CD4-positive, alpha-beta T cell (primary cell): ENCODE measurements at regions not wholly inside any gene's neighbourhood (a gene's known extent, or its start where the extent isn't known, plus 50 kb on each side); places are given as distances from the start of the nearest gene placed in this dataset.

ENCODE experiments used
- ATAC-seq: fragments of 200-7000 bp; cut with Tn5 transposase; one replicate; pipeline ENCODE4 v1.10.0; 2022; ENCODE audit warnings: mild to moderate bottlenecking; ENCODE audit not compliant: poor library complexity
- CTCF ChIA-PET: fragments of 350-600 bp; sonication (Branson Sonifier 250); formaldehyde crosslinking; loops from one replicate; lab custom pipeline; 2021; ENCODE audit warnings: antibody characterized with exemption, inconsistent platforms; lab: Charles Lee
- POLR2A ChIA-PET: fragments of 350-600 bp; sonication (Branson Sonifier 250); formaldehyde crosslinking; loops from one replicate; lab custom pipeline; 2021; ENCODE audit warnings: antibody characterized with exemption, inconsistent platforms; lab: Charles Lee
- DNase-seq, 14 experiments: peaks; one replicate each; pipeline ENCODE4 v3.0.0-alpha.2; 2013 to 2020; ENCODE audit warnings: mixed read lengths in 2 of 14
- H3K27ac ChIP-seq, 2 donors: one replicate each; pipeline versions ENCODE4 v1.5.1 to v1.7.0; 2013; ENCODE audit warnings: low read length in 2 of 2, low read depth in 1 of 2, mild to moderate bottlenecking in 1 of 2
- H3K27me3 ChIP-seq, 2 experiments: 1 replicate in 1 of 2; 2 replicates in 1 of 2; pipeline versions ENCODE4 v1.6.1 to v1.7.0; 2013; ENCODE audit warnings: low read length in 2 of 2, control low read depth in 1 of 2, mild to moderate bottlenecking in 1 of 2, moderate library complexity in 1 of 2; ENCODE audit not compliant: insufficient read depth in 2 of 2, control insufficient read depth in 1 of 2
- H3K36me3 ChIP-seq: one replicate; pipeline ENCODE4 v1.6.1; 2013; ENCODE audit warnings: low read length, control low read depth; ENCODE audit not compliant: insufficient read depth
- H3K4me1 ChIP-seq: one replicate; pipeline ENCODE4 v1.6.1; 2013; ENCODE audit warnings: low read length, control low read depth; ENCODE audit not compliant: insufficient read depth
- H3K4me3 ChIP-seq: one replicate; pipeline ENCODE4 v1.5.1; 2013; ENCODE audit warnings: mild to moderate bottlenecking, low read length, moderate library complexity
- H3K9me3 ChIP-seq, 2 experiments: 1 replicate in 1 of 2; 2 replicates in 1 of 2; pipeline versions ENCODE4 v1.6.1 to v1.7.0; 2013; ENCODE audit warnings: low read length in 2 of 2, mild to moderate bottlenecking in 2 of 2, control low read depth in 1 of 2, moderate library complexity in 1 of 2; ENCODE audit not compliant: control insufficient read depth in 1 of 2, insufficient read depth in 1 of 2
- H3K27ac Mint-ChIP-seq: one replicate; pipeline ENCODE4 v1.8.0; 2020; ENCODE audit warnings: mixed read lengths
- H3K27me3 Mint-ChIP-seq: one replicate; pipeline ENCODE4 v1.8.0; 2021; ENCODE audit warnings: mixed read lengths
- H3K36me3 Mint-ChIP-seq: one replicate; pipeline ENCODE4 v1.8.0; 2021; ENCODE audit warnings: low read depth, mixed read lengths
- H3K4me1 Mint-ChIP-seq: one replicate; pipeline ENCODE4 v1.8.0; 2021; ENCODE audit warnings: low read depth, mixed read lengths
- H3K4me3 Mint-ChIP-seq: one replicate; pipeline ENCODE4 v1.8.0; 2020; ENCODE audit warnings: mild to moderate bottlenecking, mixed read lengths
- H3K9me3 Mint-ChIP-seq: one replicate; pipeline ENCODE4 v1.8.0; 2020; ENCODE audit warnings: mixed read lengths
- intact Hi-C, 2 experiments: fragments of 100-400 bp; cut with DNase I in 1 of 2; cut with micrococcal nuclease in 1 of 2; formaldehyde crosslinking; loops; one replicate each; pipeline versions ENCODE4 v1.15.1 to v1.9.0; 2023 to 2025; cut with DNase I, micrococcal nuclease
- TF ChIP-seq, protein P1 (sequence below): fragments of 200-600 bp; IDR thresholded peaks from one replicate; pipeline ENCODE4 v1.8.0; 2022; ENCODE audit warnings: antibody characterized with exemption, mild to moderate bottlenecking

DNA sequence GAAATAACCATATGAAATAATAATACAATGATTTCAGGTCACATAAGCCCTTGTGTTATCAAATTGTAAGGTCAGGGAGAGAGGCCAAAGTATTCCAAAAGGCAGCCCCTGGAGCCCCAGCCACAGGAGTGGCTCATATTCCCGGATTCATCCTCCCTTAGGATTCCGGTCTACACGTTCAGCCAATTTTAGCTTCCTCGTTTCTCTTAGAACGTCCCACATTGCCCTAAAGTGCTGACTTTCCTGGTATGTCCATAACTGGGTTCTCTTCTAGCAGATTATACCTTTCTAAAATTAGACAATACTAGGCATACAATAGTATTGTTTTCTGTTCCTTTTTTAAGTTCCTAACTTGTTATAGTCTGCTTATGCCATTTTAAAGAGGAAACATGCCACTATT is 192.7 kb upstream of the NOX3 start:
- Mint-ChIP-seq H3K9me3 (no peaks in the 10 kb centered on the region), H3K27ac (no peak overlapping the region), H3K27me3 (no peaks in the 10 kb centered on the region), H3K4me3 (no peak overlapping the region), H3K4me1 (peaks cover 8% of the 10 kb centered on the region), H3K36me3 (no peaks in the 10 kb centered on the region)
- no peak for DNase-seq
- Histone ChIP-seq H3K4me1 (no peaks in the 10 kb centered on the region), H3K4me3 (no peak overlapping the region), H3K27me3 (no peaks in the 10 kb centered on the region), H3K9me3 (no peaks in the 10 kb centered on the region), H3K36me3 (no peaks in the 10 kb centered on the region), H3K27ac (no peak overlapping the region)
- ATAC-seq, result no peak
- TF ChIP-seq, protein P1, sequence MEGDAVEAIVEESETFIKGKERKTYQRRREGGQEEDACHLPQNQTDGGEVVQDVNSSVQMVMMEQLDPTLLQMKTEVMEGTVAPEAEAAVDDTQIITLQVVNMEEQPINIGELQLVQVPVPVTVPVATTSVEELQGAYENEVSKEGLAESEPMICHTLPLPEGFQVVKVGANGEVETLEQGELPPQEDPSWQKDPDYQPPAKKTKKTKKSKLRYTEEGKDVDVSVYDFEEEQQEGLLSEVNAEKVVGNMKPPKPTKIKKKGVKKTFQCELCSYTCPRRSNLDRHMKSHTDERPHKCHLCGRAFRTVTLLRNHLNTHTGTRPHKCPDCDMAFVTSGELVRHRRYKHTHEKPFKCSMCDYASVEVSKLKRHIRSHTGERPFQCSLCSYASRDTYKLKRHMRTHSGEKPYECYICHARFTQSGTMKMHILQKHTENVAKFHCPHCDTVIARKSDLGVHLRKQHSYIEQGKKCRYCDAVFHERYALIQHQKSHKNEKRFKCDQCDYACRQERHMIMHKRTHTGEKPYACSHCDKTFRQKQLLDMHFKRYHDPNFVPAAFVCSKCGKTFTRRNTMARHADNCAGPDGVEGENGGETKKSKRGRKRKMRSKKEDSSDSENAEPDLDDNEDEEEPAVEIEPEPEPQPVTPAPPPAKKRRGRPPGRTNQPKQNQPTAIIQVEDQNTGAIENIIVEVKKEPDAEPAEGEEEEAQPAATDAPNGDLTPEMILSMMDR, result no peak
- ChIA-PET POLR2A (no interaction called here), CTCF (no interaction called here)
- intact Hi-C loops, result no loop called here

DNA sequence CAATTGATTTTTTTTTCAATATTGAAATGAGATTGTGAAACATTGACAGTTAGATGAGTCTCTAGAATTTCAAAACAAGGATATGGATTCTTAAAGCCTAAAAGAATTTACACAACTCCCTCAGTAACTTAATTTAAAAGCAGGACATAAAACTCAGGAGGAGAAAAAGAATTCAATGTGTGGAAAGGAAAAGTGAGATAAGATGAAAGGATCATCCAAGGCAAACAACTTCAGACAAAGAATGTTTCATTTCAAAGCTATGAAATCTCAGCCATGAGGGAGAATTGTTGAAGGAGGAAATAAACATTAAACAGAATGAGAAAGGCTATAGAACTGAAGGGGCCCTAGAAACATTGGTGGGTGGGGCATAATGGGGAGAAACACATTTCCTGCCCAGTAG is 191.7 kb upstream of the NOX3 start:
- Histone ChIP-seq H3K27me3 (no peaks in the 10 kb centered on the region), H3K27ac (no peak overlapping the region), H3K4me3 (no peak overlapping the region), H3K4me1 (no peaks in the 10 kb centered on the region), H3K36me3 (no peaks in the 10 kb centered on the region), H3K9me3 (peaks cover 0 to 3% of the 10 kb centered on the region in 2 experiments)
- Mint-ChIP-seq H3K4me3 (no peak overlapping the region), H3K9me3 (no peaks in the 10 kb centered on the region), H3K27me3 (no peaks in the 10 kb centered on the region), H3K4me1 (peaks cover 8% of the 10 kb centered on the region), H3K27ac (no peak overlapping the region), H3K36me3 (no peaks in the 10 kb centered on the region)
- DNase-seq (no peak), ATAC-seq (no peak)
- CTCF ChIA-PET, result no interaction called here
- intact Hi-C loops, result no loop called here
- POLR2A ChIA-PET, result no interaction called here
- TF ChIP-seq, protein P1, result no peak

DNA sequence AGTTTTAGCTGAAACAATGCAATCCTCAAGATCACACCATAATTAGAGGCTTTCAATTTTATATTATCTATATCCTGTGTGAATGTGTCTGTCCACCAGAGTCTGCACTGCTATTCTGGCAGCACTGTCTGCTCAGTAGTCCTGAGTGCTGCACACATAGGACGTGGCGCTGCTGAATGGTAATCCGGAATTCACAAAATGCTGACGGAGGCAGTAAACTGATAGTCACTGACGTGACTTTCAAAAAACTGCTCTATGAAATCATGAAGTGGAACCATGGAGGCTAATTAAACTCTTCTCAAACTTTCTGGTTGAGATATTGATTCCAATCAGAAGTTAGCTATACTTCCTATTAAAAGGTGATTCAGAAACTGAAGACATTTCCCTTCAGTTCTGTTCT is 190.8 kb upstream of the NOX3 start:
- CTCF ChIA-PET, result no interaction called here
- Histone ChIP-seq H3K9me3 (peaks cover 0 to 7% of the 10 kb centered on the region in 2 experiments), H3K4me3 (no peak overlapping the region), H3K4me1 (no peaks in the 10 kb centered on the region), H3K27me3 (no peaks in the 10 kb centered on the region), H3K27ac (no peak overlapping the region), H3K36me3 (no peaks in the 10 kb centered on the region)
- Mint-ChIP-seq H3K27ac (no peak overlapping the region), H3K9me3 (no peaks in the 10 kb centered on the region), H3K27me3 (no peaks in the 10 kb centered on the region), H3K4me1 (peaks cover 8% of the 10 kb centered on the region), H3K36me3 (no peaks in the 10 kb centered on the region), H3K4me3 (no peak overlapping the region)
- DNase-seq (no peak), ATAC-seq (no peak)
- intact Hi-C loops, result no loop called here
- TF ChIP-seq, protein P1, result no peak
- POLR2A ChIA-PET, result no interaction called here
